ENCODE measurements at regions not wholly inside any gene's neighbourhood (a gene's known extent, or its start where the extent isn't known, plus 50 kb on each side); places are given as distances from the start of the nearest gene placed in this dataset.

GRCh38 chr22:26766510-26767350 is 109.3 kb downstream of the MIAT start:
- Mint-ChIP-seq H3K4me1 (peaks cover 11% of the 10 kb centered on the region), H3K9me3 (no peaks in the 10 kb centered on the region), H3K27me3 (ENCODE audit: low read depth) (no peaks in the 10 kb centered on the region), H3K4me3 (no peak overlapping the region), H3K36me3 (ENCODE audit: low read depth) (peaks cover 3% of the 10 kb centered on the region), H3K27ac (ENCODE audit: unreplicated experiment) (no peak overlapping the region)
- no peak for TF ChIP-seq CTCF (conservative IDR thresholded peaks at IDR 0.05)
- DNase-seq (ENCODE audit: low read depth, low spot score): no peak

- peaks cover 3% of the 10 kb centered on the region for H3K36me3 Mint-ChIP-seq (ENCODE audit: low read depth)
- H3K27ac Mint-ChIP-seq (ENCODE audit: unreplicated experiment): no peak overlapping the region
- no peak for DNase-seq (ENCODE audit: low read depth, low spot score)
- H3K4me3 Mint-ChIP-seq: no peak overlapping the region
- no peaks in the 10 kb centered on the region for H3K27me3 Mint-ChIP-seq (ENCODE audit: low read depth)
- H3K9me3 Mint-ChIP-seq: no peaks in the 10 kb centered on the region
- H3K4me1 Mint-ChIP-seq: peaks cover 11% of the 10 kb centered on the region
- no peak for TF ChIP-seq CTCF (conservative IDR thresholded peaks at IDR 0.05)
Observed at GRCh38 chr22:26767351-26768155, 110.2 kb downstream of the MIAT start.

GRCh38 chr22:26768156-26768515 is 110.7 kb downstream of the MIAT start:
- DNase-seq (ENCODE audit: low read depth, low spot score): no peak
- no peaks in the 10 kb centered on the region for H3K27me3 Mint-ChIP-seq (ENCODE audit: low read depth)
- peak overlapping the region; percentile 60 for H3K27ac Mint-ChIP-seq (ENCODE audit: unreplicated experiment)
- H3K9me3 Mint-ChIP-seq: no peaks in the 10 kb centered on the region
- no peak overlapping the region for H3K4me3 Mint-ChIP-seq
- TF ChIP-seq CTCF (conservative IDR thresholded peaks at IDR 0.05): no peak
- H3K4me1 Mint-ChIP-seq: peaks cover 11% of the 10 kb centered on the region
- H3K36me3 Mint-ChIP-seq (ENCODE audit: low read depth): peaks cover 3% of the 10 kb centered on the region

- no peak overlapping the region for H3K4me3 Mint-ChIP-seq
- peaks cover 6% of the 10 kb centered on the region for H3K36me3 Mint-ChIP-seq (ENCODE audit: low read depth)
- H3K9me3 Mint-ChIP-seq: no peaks in the 10 kb centered on the region
- DNase-seq (ENCODE audit: low read depth, low spot score): no peak
- H3K4me1 Mint-ChIP-seq: peaks cover 6% of the 10 kb centered on the region
- TF ChIP-seq CTCF (conservative IDR thresholded peaks at IDR 0.05): no peak
- no peaks in the 10 kb centered on the region for H3K27me3 Mint-ChIP-seq (ENCODE audit: low read depth)
- H3K27ac Mint-ChIP-seq (ENCODE audit: unreplicated experiment): no peak overlapping the region
Observed at GRCh38 chr22:26768952-26769351, 111.6 kb downstream of the MIAT start.

- no peak overlapping the region for H3K4me3 Mint-ChIP-seq
- H3K36me3 Mint-ChIP-seq (ENCODE audit: low read depth): peaks cover 10% of the 10 kb centered on the region
- no peaks in the 10 kb centered on the region for H3K9me3 Mint-ChIP-seq
- peaks cover 6% of the 10 kb centered on the region for H3K4me1 Mint-ChIP-seq
- TF ChIP-seq CTCF (conservative IDR thresholded peaks at IDR 0.05): no peak
- no peak overlapping the region for H3K27ac Mint-ChIP-seq (ENCODE audit: unreplicated experiment)
- no peaks in the 10 kb centered on the region for H3K27me3 Mint-ChIP-seq (ENCODE audit: low read depth)
- DNase-seq (ENCODE audit: low read depth, low spot score): no peak
Observed at GRCh38 chr22:26769663-26770062, 112.3 kb downstream of the MIAT start.
